ENCODE measurements at regions not wholly inside any gene's neighbourhood (a gene's known extent, or its start where the extent isn't known, plus 50 kb on each side); places are given as distances from the start of the nearest gene placed in this dataset.

DNA sequence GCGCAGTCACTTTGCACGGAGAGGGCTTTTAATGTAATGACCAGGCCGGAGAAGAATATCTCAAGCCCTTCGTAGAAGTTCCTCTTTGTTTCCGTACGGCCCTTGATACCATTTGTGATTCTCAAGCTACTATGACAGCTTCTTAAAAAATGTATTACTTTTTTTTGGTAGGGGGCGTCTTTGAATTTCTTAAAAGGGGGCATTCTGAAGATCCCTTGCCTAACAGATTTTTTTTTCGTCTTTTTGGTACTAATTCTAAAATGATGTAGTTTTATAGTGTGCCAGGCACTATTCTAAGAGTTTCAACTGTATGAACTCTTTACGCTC, 614.0 kb downstream of the MCTP2 start:
- TF ChIP-seq YY1 (IDR thresholded peaks at IDR 0.05; ENCODE audit: insufficient read depth, insufficient read length): no peak
- no peak for TF ChIP-seq SUZ12 (IDR thresholded peaks at IDR 0.05; ENCODE audit: extremely low read depth, insufficient read depth, insufficient read length)
